DOHH2 (cell line): ENCODE measurements at regions not wholly inside any gene's neighbourhood (a gene's known extent, or its start where the extent isn't known, plus 50 kb on each side); places are given as distances from the start of the nearest gene placed in this dataset.

Source experiments
- H3F3A ChIP-seq: fragments of 200-600 bp; sonication (generic), shearing (Covaris generic); 2 replicates; pipeline ENCODE4 v1.6.0; 2016; ENCODE audit warnings: antibody characterized with exemption, mild to moderate bottlenecking; ENCODE audit not compliant: control insufficient read depth, insufficient read depth
- H3K27ac ChIP-seq: fragments of 200-600 bp; sonication (generic); 2 replicates; pipeline ENCODE4 v1.5.1; 2014; ENCODE audit warnings: low read depth, mild to moderate bottlenecking, low read length, moderate library complexity
- H3K27me3 ChIP-seq: fragments of 200-600 bp; sonication (generic); 2 replicates; pipeline ENCODE4 v1.6.1; 2014; ENCODE audit warnings: mild to moderate bottlenecking, low read length, mixed read lengths; ENCODE audit not compliant: control insufficient read depth
- H3K36me3 ChIP-seq: fragments of 200-600 bp; sonication (generic); 2 replicates; pipeline ENCODE4 v1.6.1; 2014; ENCODE audit warnings: mild to moderate bottlenecking, low read length, moderate library complexity, mixed read lengths; ENCODE audit not compliant: control insufficient read depth
- H3K4me1 ChIP-seq: fragments of 200-600 bp; sonication (generic); 2 replicates; pipeline ENCODE4 v1.6.1; 2014; ENCODE audit warnings: mild to moderate bottlenecking, low read length, mixed read lengths; ENCODE audit not compliant: control insufficient read depth
- H3K4me2 ChIP-seq: fragments of 200-600 bp; sonication (generic); 2 replicates; pipeline ENCODE4 v1.6.0; 2014; ENCODE audit warnings: mild to moderate bottlenecking, low read length, moderate library complexity
- H3K4me3 ChIP-seq: fragments of 200-600 bp; sonication (generic); 2 replicates; pipeline ENCODE4 v1.5.1; 2014; ENCODE audit warnings: mild to moderate bottlenecking, low read length, mixed read lengths
- H3K79me2 ChIP-seq: fragments of 200-600 bp; sonication (generic); 2 replicates; pipeline ENCODE4 v1.6.1; 2014; ENCODE audit warnings: mild to moderate bottlenecking, low read length, mixed read lengths; ENCODE audit not compliant: control insufficient read depth
- H3K9me2 ChIP-seq: fragments of 200-600 bp; sonication (generic); replicated peaks from 2 replicates; pipeline ENCODE4 v1.6.1; 2014; ENCODE audit warnings: mild to moderate bottlenecking, low read length, mixed read lengths; ENCODE audit not compliant: control insufficient read depth
- H3K9me3 ChIP-seq: fragments of 200-600 bp; sonication (generic); 2 replicates; pipeline ENCODE4 v1.6.1; 2014; ENCODE audit warnings: antibody characterized with exemption, low read length, mixed read lengths; ENCODE audit not compliant: control insufficient read depth, insufficient read depth
- H4K20me1 ChIP-seq: fragments of 200-600 bp; sonication (generic); 2 replicates; pipeline ENCODE4 v1.6.0; 2014; ENCODE audit warnings: low read depth, mild to moderate bottlenecking, antibody characterized with exemption, low read length, moderate library complexity; ENCODE audit not compliant: control insufficient read depth, insufficient read depth
- EZH2phosphoT487 ChIP-seq: fragments of 200-600 bp; sonication (generic); IDR thresholded peaks from 2 replicates; pipeline ENCODE4 v1.6.1; 2017; ENCODE audit warnings: borderline replicate concordance, mild to moderate bottlenecking, antibody characterized with exemption, low read length, moderate library complexity, mixed read lengths
- TF ChIP-seq, protein P1 (sequence below): fragments of 200-600 bp; sonication (generic); IDR thresholded peaks from one replicate; pipeline ENCODE4 v1.5.1; 2014; ENCODE audit warnings: antibody characterized with exemption, mild to moderate bottlenecking, low read depth, low read length; ENCODE audit not compliant: poor library complexity, severe bottlenecking

DNA sequence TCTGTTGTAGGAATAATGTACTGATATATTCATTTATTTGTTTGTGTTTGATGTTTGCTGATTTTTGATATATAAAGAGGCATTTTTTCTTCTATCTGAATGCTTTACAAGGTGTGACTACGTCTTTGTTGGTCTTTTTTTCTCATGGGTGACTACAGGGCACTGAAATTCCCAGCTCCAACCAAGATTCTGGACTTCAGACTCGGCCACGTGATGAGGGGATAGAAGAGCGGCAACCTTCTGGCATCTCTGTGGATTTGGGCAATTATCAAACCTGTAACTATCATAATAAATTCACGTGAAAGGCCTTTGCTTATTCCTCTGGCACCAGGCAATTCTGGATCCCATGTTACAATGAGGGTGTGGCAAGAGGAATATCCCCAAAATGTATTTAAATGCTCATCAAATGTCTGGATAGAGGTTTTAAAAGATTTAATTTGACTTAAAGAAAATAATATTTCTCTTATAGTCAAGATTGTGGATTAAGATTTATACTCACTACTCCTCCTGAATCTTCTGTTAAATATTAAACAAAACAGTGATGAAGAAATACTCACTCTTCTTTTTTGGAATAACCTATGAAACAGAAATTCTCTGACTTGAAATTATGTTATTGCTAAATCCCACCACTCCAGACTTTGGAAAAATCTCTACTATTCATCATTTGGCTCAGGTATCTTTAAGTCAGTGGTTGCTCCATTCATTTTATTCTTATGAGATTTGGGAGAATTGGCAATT lies 276.3 kb downstream of the GPR37 start:
- no peak overlapping the region for H3K4me2 ChIP-seq
- no peak for TF ChIP-seq EZH2phosphoT487
- TF ChIP-seq, protein P1, sequence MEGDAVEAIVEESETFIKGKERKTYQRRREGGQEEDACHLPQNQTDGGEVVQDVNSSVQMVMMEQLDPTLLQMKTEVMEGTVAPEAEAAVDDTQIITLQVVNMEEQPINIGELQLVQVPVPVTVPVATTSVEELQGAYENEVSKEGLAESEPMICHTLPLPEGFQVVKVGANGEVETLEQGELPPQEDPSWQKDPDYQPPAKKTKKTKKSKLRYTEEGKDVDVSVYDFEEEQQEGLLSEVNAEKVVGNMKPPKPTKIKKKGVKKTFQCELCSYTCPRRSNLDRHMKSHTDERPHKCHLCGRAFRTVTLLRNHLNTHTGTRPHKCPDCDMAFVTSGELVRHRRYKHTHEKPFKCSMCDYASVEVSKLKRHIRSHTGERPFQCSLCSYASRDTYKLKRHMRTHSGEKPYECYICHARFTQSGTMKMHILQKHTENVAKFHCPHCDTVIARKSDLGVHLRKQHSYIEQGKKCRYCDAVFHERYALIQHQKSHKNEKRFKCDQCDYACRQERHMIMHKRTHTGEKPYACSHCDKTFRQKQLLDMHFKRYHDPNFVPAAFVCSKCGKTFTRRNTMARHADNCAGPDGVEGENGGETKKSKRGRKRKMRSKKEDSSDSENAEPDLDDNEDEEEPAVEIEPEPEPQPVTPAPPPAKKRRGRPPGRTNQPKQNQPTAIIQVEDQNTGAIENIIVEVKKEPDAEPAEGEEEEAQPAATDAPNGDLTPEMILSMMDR: no peak

DNA sequence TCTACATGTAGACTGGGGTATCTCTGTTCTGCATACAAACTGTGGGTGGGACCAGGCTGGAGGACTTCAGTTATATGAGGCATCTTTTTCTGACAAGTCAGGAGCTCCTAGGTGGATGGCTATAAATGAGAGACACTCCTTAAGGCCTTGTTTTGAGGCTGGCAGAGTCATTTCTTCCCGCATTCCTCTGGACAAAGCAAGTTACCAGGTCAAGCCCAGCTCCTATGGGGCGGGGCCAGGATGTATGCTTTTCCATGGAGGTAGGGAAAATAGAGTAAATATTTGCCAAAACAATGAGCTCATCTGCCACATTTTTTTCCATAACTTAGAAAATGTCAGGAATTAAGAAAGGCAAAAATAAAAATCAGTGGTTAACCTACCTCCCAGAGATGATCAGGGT lies 283.4 kb downstream of the GPR37 start:
- no peak for TF ChIP-seq EZH2phosphoT487
- TF ChIP-seq, protein P1: no peak
- Histone ChIP-seq H3K4me1 (no peaks in the 10 kb centered on the region), H3K9me3 (0 out of 2 replicates have a peak, but pooled peaks cover 3% of the 10 kb centered on the region), H3K4me3 (no peak overlapping the region), H3K36me3 (no peaks in the 10 kb centered on the region), H3K27ac (no peak overlapping the region), H3K79me2 (no peaks in the 10 kb centered on the region), H3K4me2 (no peak overlapping the region), H4K20me1 (no peaks in the 10 kb centered on the region), H3K9me2 (no peaks in the 10 kb centered on the region), H3K27me3 (no peaks in the 10 kb centered on the region), H3F3A (no peaks in the 10 kb centered on the region)

More for the DNA sequence above, 276.3 kb downstream of the GPR37 start:
- Histone ChIP-seq H3F3A (no peaks in the 10 kb centered on the region), H3K9me2 (no peaks in the 10 kb centered on the region), H3K36me3 (no peaks in the 10 kb centered on the region), H3K9me3 (no peaks in the 10 kb centered on the region), H3K4me3 (no peak overlapping the region), H3K79me2 (no peaks in the 10 kb centered on the region), H3K4me1 (no peaks in the 10 kb centered on the region), H4K20me1 (no peaks in the 10 kb centered on the region), H3K27ac (no peak overlapping the region), H3K27me3 (no peaks in the 10 kb centered on the region)

DNA sequence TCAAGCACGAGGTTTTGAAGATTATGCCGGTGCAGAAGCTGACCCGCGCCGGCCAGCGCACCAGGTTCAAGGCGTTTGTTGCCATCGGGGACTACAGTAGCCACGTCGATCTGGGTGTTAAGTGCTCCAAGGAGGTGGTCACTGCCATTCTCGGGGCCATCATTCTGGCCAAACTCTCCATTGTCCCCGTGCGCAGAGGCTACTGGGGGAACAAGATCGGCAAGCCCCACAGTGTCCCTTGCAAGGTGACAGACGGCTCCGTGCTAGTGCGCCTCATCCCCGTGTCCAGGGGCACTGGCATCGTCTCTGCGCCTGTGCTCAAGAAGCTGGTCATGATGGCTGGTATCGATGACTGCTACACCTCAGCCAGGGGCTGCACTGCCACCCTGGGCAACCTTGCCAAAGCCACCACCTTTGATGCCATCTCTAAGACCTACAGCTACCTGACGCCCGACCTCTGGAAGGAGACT lies 284.7 kb downstream of the GPR37 start:
- H3K4me3 ChIP-seq: no peak overlapping the region
- no peaks in the 10 kb centered on the region for H3K27me3 ChIP-seq
- 0 out of 2 replicates have a peak, but pooled peaks cover 3% of the 10 kb centered on the region for H3K9me3 ChIP-seq
- no peaks in the 10 kb centered on the region for H3K9me2 ChIP-seq
- H3K36me3 ChIP-seq: no peaks in the 10 kb centered on the region
- H3K4me1 ChIP-seq: no peaks in the 10 kb centered on the region
- no peak overlapping the region for H3K4me2 ChIP-seq
- no peak overlapping the region for H3K27ac ChIP-seq
- TF ChIP-seq, protein P1: no peak
- H3K79me2 ChIP-seq: no peaks in the 10 kb centered on the region
- H3F3A ChIP-seq: no peaks in the 10 kb centered on the region
- no peaks in the 10 kb centered on the region for H4K20me1 ChIP-seq
